BE2C (cell line): ENCODE measurements at regions not wholly inside any gene's neighbourhood (a gene's known extent, or its start where the extent isn't known, plus 50 kb on each side); places are given as distances from the start of the nearest gene placed in this dataset.

Experiments used
- DNase-seq: peaks from one replicate; pipeline ENCODE4 v3.0.0-alpha.2; 2020
- H3K27me3 ChIP-seq: fragments of 250-450 bp; sonication (Bioruptor Pico); 2 replicates; pipeline ENCODE4 v1.5.1; 2020; ENCODE audit warnings: mild to moderate bottlenecking
- H3K36me3 ChIP-seq: fragments of 250-450 bp; sonication (Bioruptor Pico); 2 replicates; pipeline ENCODE4 v1.5.1; 2020; ENCODE audit warnings: mild to moderate bottlenecking
- H3K4me1 ChIP-seq: fragments of 250-450 bp; sonication (Bioruptor Pico); 2 replicates; pipeline ENCODE4 v1.5.1; 2020
- H3K4me3 ChIP-seq: 2 replicates; pipeline ENCODE4 v1.5.1; 2011; ENCODE audit warnings: low read depth, low read length
- H3K9me3 ChIP-seq: fragments of 250-450 bp; sonication (Bioruptor Pico); 2 replicates; pipeline ENCODE4 v1.5.1; 2020
- CTCF ChIP-seq: IDR thresholded peaks from 2 replicates; pipeline ENCODE4 v1.5.1; 2012; ENCODE audit warnings: mild to moderate bottlenecking, low read depth, low read length

- no peaks in the 10 kb centered on the region for H3K4me1 ChIP-seq
Measured at GRCh38 chr3:104586344-104586743, 780.4 kb upstream of the ALCAM start.

GRCh38 chr3:104588442-104588841 lies 778.3 kb upstream of the ALCAM start:
- H3K4me1 ChIP-seq: no peaks in the 10 kb centered on the region
- H3K4me3 ChIP-seq: no peak overlapping the region
- no peaks in the 10 kb centered on the region for H3K27me3 ChIP-seq
- TF ChIP-seq CTCF: no peak
- H3K36me3 ChIP-seq: no peaks in the 10 kb centered on the region
- DNase-seq: no peak
- no peaks in the 10 kb centered on the region for H3K9me3 ChIP-seq

More at GRCh38 chr3:104586344-104586743, 780.4 kb upstream of the ALCAM start:
- H3K36me3 ChIP-seq: no peaks in the 10 kb centered on the region
- DNase-seq: no peak
- no peaks in the 10 kb centered on the region for H3K27me3 ChIP-seq
- H3K4me3 ChIP-seq: no peak overlapping the region
- TF ChIP-seq CTCF: no peak
- no peaks in the 10 kb centered on the region for H3K9me3 ChIP-seq

GRCh38 chr3:104591776-104592175 lies 774.9 kb upstream of the ALCAM start:
- H3K9me3 ChIP-seq: no peaks in the 10 kb centered on the region
- no peaks in the 10 kb centered on the region for H3K4me1 ChIP-seq
- no peak for TF ChIP-seq CTCF
- H3K27me3 ChIP-seq: no peaks in the 10 kb centered on the region
- H3K4me3 ChIP-seq: no peak overlapping the region
- no peak for DNase-seq
- H3K36me3 ChIP-seq: no peaks in the 10 kb centered on the region

DNA sequence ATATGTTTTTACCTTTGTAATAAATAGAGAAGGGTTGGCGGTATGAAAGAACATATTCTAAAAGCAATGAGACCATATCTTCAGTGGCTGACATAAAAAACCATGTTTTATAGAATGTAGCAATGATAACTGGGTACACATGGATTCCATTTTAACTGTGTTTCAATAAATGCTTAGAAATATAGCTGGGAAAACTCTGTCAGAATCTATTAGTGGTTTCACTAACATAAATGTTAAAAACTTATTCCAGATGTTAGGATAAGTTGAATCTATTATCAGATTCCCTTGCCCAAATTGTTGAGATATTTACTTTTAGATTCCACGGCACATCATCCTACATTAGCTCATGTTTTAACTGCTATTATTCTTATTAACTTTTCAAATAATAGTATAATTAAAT lies 772.2 kb upstream of the ALCAM start:
- no peaks in the 10 kb centered on the region for H3K27me3 ChIP-seq
- TF ChIP-seq CTCF: no peak
- H3K9me3 ChIP-seq: no peaks in the 10 kb centered on the region

GRCh38 chr3:104596054-104596453 lies 770.7 kb upstream of the ALCAM start:
- no peaks in the 10 kb centered on the region for H3K4me1 ChIP-seq
- no peak for DNase-seq
- H3K27me3 ChIP-seq: no peaks in the 10 kb centered on the region
- no peaks in the 10 kb centered on the region for H3K36me3 ChIP-seq
- no peak for TF ChIP-seq CTCF
- H3K9me3 ChIP-seq: no peaks in the 10 kb centered on the region
- no peak overlapping the region for H3K4me3 ChIP-seq

More for the DNA sequence above, 772.2 kb upstream of the ALCAM start:
- H3K36me3 ChIP-seq: no peaks in the 10 kb centered on the region
- H3K4me1 ChIP-seq: no peaks in the 10 kb centered on the region
- no peak for DNase-seq
- H3K4me3 ChIP-seq: no peak overlapping the region

DNA sequence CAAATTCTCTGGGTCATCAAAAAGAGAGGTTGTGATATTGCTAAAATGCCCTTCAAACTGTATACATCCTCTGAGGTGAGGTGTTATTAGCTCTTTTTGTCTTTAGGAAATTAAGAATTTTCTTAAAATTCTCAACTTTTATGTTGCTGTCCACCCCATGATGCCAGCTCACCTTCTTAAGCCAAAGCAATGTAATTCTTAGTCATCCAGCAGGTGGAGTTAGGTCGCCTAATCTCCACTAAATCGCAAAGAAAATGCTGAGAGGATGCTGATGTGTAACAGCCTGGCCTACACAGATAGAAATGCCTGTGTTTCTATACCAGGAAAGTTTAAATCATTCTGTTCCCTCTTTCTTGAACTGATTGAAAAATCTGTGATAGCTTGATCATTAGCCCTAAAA lies 770.2 kb upstream of the ALCAM start:
- Histone ChIP-seq H3K9me3 (no peaks in the 10 kb centered on the region), H3K4me3 (no peak overlapping the region), H3K4me1 (no peaks in the 10 kb centered on the region), H3K36me3 (no peaks in the 10 kb centered on the region), H3K27me3 (no peaks in the 10 kb centered on the region)
- peak; percentile 21 for DNase-seq
- peak; percentile 76 for TF ChIP-seq CTCF
